ENCODE measurements at regions not wholly inside any gene's neighbourhood (a gene's known extent, or its start where the extent isn't known, plus 50 kb on each side); places are given as distances from the start of the nearest gene placed in this dataset.

DNA sequence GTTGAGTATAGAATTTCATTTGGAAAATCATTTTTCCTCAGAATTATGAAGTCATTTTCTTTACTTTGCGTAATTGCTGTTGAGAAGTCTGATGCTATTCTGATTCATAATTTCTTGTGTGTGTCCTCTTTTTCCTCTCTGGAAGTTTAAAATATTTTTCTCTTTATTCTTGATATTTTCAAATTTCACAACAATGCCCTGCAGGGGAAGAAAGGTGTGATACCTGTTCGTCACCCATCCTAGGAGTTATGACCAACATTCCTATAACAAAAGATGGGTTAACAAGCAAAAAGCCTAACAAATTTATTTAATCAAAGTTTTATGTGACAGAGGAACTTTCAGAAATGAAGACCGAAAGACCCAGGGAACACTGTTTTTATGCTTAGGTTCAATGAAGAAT is 171.5 kb upstream of the AKIRIN2 start:
- H3K27me3 ChIP-seq (ENCODE audit: control insufficient read depth in 5 of 5, insufficient read depth in 4 of 5, low read length in 5 of 5): peaks cover 0 to 2% (median 0%) of the 10 kb centered on the region in 5 donors
- H3K4me1 ChIP-seq (ENCODE audit: control insufficient read depth in 5 of 5, insufficient read depth in 5 of 5, low read length in 5 of 5): peaks cover 0 to 6% (median 0%) of the 10 kb centered on the region in 5 donors
- no peak overlapping the region for H3K9ac ChIP-seq (ENCODE audit: low read length in 5 of 5)
- H3K9me3 ChIP-seq (ENCODE audit: control insufficient read depth in 5 of 5, low read length in 5 of 5): no peaks in the 10 kb centered on the region
- H3K27ac ChIP-seq (ENCODE audit: low read depth, low read length): no peak overlapping the region
- H3K4me3 ChIP-seq (ENCODE audit: low read depth in 1 of 5, low read length in 5 of 5): no peak overlapping the region
- H3K36me3 ChIP-seq (ENCODE audit: control insufficient read depth in 5 of 5, insufficient read depth in 5 of 5, low read length in 5 of 5): no peaks in the 10 kb centered on the region

DNA sequence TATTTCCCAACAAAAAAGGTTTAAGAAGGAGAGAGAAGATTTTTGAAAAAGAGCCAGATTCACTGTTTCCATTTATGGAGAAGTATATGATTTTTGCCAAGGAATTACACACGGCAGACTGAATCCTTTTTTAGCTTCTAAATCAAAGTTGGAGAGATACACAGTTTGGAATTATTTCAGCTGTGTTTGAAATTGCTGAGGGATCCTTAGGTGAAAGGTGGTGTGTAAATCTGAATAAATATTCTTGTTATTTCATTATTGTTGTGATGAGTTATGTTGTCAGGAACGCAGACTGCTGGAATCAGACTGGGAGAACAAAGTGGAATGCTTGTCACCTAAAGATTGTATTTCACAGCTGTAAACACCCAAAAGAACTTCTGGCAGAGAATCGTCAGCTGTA is 168.5 kb upstream of the AKIRIN2 start:
- peaks cover 0 to 2% (median 0%) of the 10 kb centered on the region in 5 donors for H3K27me3 ChIP-seq (ENCODE audit: control insufficient read depth in 5 of 5, insufficient read depth in 4 of 5, low read length in 5 of 5)
- no peak overlapping the region for H3K27ac ChIP-seq (ENCODE audit: low read depth, low read length)
- no peaks in the 10 kb centered on the region for H3K9me3 ChIP-seq (ENCODE audit: control insufficient read depth in 5 of 5, low read length in 5 of 5)
- H3K4me1 ChIP-seq (ENCODE audit: control insufficient read depth in 5 of 5, insufficient read depth in 5 of 5, low read length in 5 of 5): peaks cover 0 to 6% (median 0%) of the 10 kb centered on the region in 5 donors
- no peak overlapping the region for H3K4me3 ChIP-seq (ENCODE audit: low read depth in 1 of 5, low read length in 5 of 5)
- H3K36me3 ChIP-seq (ENCODE audit: control insufficient read depth in 5 of 5, insufficient read depth in 5 of 5, low read length in 5 of 5): no peaks in the 10 kb centered on the region
- H3K9ac ChIP-seq (ENCODE audit: low read length in 5 of 5): no peak overlapping the region

DNA sequence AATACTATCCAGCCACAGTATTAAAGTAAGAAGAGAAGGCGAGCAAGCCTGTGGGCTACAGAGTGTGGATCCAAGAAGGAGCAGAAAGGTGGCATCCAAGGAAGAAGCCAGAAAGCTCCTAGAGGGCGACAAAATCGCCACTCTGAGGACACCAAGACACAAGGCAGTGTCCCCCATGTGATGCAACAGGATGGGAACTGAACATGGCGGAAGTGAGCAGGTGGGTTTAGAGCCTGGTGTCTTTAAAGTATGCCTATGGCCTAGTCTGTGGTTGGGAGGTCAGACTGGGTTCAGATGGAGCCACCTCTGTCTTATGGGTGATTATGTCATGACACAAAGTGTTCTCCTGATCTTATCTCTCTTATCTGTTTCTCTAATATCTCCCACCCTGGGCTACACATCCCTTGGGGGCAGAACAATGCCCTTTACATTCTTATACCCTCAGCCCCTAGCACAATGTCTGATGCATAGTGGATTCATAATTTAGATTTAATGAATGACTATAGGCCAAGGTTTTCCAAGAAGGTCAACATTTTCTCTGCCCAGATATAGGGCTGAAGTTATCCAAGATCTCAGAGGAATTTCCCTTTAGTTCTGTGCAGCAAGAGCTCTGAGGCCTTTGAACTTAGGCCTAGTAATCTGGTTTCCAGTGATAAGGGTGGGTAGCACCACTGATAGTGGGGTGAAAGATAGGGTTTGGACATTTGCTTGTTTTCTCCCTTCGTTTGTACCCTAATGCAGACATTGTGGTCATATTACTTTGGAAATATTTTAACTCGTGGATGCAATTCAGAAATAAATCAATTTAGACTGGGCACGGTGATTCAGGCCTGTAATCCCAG is 167.3 kb upstream of the AKIRIN2 start:
- H3K9ac ChIP-seq (ENCODE audit: low read length in 5 of 5): no peak overlapping the region
- no peaks in the 10 kb centered on the region for H3K36me3 ChIP-seq (ENCODE audit: control insufficient read depth in 5 of 5, insufficient read depth in 5 of 5, low read length in 5 of 5)
- no peaks in the 10 kb centered on the region for H3K27me3 ChIP-seq (ENCODE audit: control insufficient read depth in 5 of 5, insufficient read depth in 4 of 5, low read length in 5 of 5)
- peaks cover 0 to 6% (median 0%) of the 10 kb centered on the region in 5 donors for H3K4me1 ChIP-seq (ENCODE audit: control insufficient read depth in 5 of 5, insufficient read depth in 5 of 5, low read length in 5 of 5)
- no peak overlapping the region for H3K4me3 ChIP-seq (ENCODE audit: low read depth in 1 of 5, low read length in 5 of 5)
- H3K27ac ChIP-seq (ENCODE audit: low read depth, low read length): no peak overlapping the region
- H3K9me3 ChIP-seq (ENCODE audit: control insufficient read depth in 5 of 5, low read length in 5 of 5): no peaks in the 10 kb centered on the region

DNA sequence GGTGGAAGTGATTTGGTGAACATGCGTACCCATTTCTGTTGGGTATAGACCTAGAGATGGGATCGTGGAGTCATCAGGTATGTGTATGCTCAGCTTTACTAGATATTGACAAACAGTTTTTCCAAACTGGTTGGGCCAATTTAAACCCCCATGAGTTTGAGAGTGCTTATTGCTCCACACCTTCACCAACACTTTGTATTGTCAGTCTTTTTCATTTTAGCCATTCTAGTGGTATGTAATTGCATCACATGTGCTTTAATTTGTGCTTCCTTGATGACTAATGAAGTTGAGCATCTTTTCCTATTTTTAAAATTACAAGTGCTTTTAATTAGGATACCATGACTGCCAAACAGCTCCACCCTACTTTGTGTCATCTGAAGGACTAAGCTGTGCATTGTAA is 158.9 kb upstream of the AKIRIN2 start:
- no peak overlapping the region for H3K4me3 ChIP-seq (ENCODE audit: low read depth in 1 of 5, low read length in 5 of 5)
- no peaks in the 10 kb centered on the region for H3K27me3 ChIP-seq (ENCODE audit: control insufficient read depth in 5 of 5, insufficient read depth in 4 of 5, low read length in 5 of 5)
- no peak overlapping the region for H3K27ac ChIP-seq (ENCODE audit: low read depth, low read length)
- peaks cover 0 to 5% (median 4%) of the 10 kb centered on the region in 5 donors for H3K9me3 ChIP-seq (ENCODE audit: control insufficient read depth in 5 of 5, low read length in 5 of 5)
- H3K36me3 ChIP-seq (ENCODE audit: control insufficient read depth in 5 of 5, insufficient read depth in 5 of 5, low read length in 5 of 5): no peaks in the 10 kb centered on the region
- no peak overlapping the region for H3K9ac ChIP-seq (ENCODE audit: low read length in 5 of 5)
- no peaks in the 10 kb centered on the region for H3K4me1 ChIP-seq (ENCODE audit: control insufficient read depth in 5 of 5, insufficient read depth in 5 of 5, low read length in 5 of 5)

DNA sequence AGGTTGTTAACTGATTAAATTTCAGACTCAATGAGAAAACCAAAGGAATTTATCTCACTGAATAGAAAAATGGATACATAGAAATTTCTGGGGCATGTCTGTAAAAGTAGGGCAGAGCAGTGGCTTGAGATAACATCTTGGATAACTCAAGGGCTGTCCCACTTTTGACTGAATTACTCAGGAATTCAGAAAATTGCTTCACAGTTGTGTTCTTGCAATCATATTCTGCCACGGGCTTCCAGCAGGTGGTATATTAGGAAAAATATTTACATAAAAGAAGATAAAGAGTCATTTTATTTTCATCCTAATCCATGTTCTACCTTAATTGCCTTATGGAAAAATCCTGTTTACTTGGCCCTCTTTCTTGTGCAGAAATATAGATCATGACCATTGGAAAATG is 156.4 kb upstream of the AKIRIN2 start:
- Histone ChIP-seq H3K9ac (ENCODE audit: low read length in 5 of 5) (no peak overlapping the region), H3K36me3 (ENCODE audit: control insufficient read depth in 5 of 5, insufficient read depth in 5 of 5, low read length in 5 of 5) (no peaks in the 10 kb centered on the region)

DNA sequence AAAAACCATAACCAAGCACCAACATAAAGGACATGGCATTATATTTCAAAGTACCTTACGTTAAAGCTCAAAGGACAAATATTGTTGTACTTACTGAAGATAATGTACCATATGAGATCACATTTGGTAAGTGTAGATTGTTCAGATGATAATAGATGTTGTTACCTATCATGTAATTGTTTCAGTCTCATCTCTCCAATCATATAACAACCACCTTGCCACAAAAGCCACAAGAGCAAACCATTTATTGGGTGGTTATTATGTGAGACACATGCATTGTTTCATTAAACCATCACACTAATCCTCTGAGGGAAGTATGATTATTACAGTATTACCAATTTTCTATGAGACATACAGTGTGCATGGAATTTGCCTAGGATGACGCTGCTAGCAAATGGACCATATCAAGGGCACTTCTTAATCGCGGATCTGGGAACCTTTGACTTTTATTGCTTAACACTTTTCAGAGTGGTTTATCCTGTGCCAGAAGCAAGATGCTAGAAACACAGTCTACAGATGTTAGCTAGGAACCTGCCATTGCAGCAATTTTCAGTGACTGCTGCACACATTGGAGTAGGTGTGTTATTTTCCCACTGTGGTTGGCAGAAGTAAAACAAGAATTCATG is 149.8 kb upstream of the AKIRIN2 start:
- no peak overlapping the region for H3K9ac ChIP-seq (ENCODE audit: low read length in 5 of 5)
- no peaks in the 10 kb centered on the region for H3K36me3 ChIP-seq (ENCODE audit: control insufficient read depth in 5 of 5, insufficient read depth in 5 of 5, low read length in 5 of 5)
- H3K27me3 ChIP-seq (ENCODE audit: control insufficient read depth in 5 of 5, insufficient read depth in 4 of 5, low read length in 5 of 5): no peaks in the 10 kb centered on the region
- H3K27ac ChIP-seq (ENCODE audit: low read depth, low read length): no peak overlapping the region
- H3K9me3 ChIP-seq (ENCODE audit: control insufficient read depth in 5 of 5, low read length in 5 of 5): no peaks in the 10 kb centered on the region
- H3K4me1 ChIP-seq (ENCODE audit: control insufficient read depth in 5 of 5, insufficient read depth in 5 of 5, low read length in 5 of 5): peaks cover 0 to 7% (median 4%) of the 10 kb centered on the region in 5 donors
- no peak overlapping the region for H3K4me3 ChIP-seq (ENCODE audit: low read depth in 1 of 5, low read length in 5 of 5)

More for the DNA sequence above, 156.4 kb upstream of the AKIRIN2 start:
- peaks cover 0 to 5% (median 4%) of the 10 kb centered on the region in 5 donors for H3K9me3 ChIP-seq (ENCODE audit: control insufficient read depth in 5 of 5, low read length in 5 of 5)
- H3K27ac ChIP-seq (ENCODE audit: low read depth, low read length): no peak overlapping the region
- no peak overlapping the region for H3K4me3 ChIP-seq (ENCODE audit: low read depth in 1 of 5, low read length in 5 of 5)
- no peaks in the 10 kb centered on the region for H3K27me3 ChIP-seq (ENCODE audit: control insufficient read depth in 5 of 5, insufficient read depth in 4 of 5, low read length in 5 of 5)
- no peaks in the 10 kb centered on the region for H3K4me1 ChIP-seq (ENCODE audit: control insufficient read depth in 5 of 5, insufficient read depth in 5 of 5, low read length in 5 of 5)

DNA sequence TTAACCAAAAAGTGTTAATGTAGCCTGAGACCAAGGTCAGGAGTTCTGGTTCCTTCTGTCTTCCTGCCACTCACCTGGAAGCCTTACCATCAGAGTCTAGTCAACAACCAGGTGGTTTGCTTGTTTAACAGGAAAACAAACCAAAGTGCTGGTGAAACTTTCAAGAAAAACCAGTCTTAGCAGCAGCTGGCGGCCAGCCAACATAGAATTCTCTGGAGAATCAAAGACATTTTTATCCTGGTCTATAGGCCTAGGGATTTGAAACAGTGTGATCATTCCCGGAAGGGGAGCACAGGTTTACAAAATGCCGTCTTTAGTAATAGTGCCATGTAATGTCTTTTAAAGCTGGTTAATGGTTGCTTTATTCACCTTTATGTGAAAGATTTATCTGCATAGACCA is 146.6 kb upstream of the AKIRIN2 start:
- no peak overlapping the region for H3K9ac ChIP-seq (ENCODE audit: low read length in 5 of 5)
- peaks cover 0 to 7% (median 4%) of the 10 kb centered on the region in 5 donors for H3K4me1 ChIP-seq (ENCODE audit: control insufficient read depth in 5 of 5, insufficient read depth in 5 of 5, low read length in 5 of 5)

DNA sequence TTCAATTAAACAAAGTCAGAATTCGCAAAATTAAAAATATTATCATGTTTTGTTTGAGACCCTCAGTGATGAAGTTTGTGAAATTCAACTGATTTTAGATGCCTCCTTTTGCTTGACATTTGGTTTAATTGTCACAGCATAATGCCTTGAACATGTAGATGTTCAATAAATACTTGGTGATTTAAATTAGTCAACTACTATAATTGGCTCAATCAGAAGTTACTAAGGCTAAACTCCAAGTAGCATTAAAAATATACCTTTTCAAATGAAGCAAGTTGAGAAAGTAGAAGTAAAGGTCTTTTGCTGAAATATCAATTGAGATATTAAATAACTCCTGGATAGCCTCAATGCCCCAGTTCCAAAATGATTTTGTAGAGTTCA is 145.8 kb upstream of the AKIRIN2 start:
- H3K9ac ChIP-seq (ENCODE audit: low read length in 5 of 5): no peak overlapping the region
- no peak overlapping the region for H3K27ac ChIP-seq (ENCODE audit: low read depth, low read length)
- H3K4me1 ChIP-seq (ENCODE audit: control insufficient read depth in 5 of 5, insufficient read depth in 5 of 5, low read length in 5 of 5): peaks cover 0 to 7% (median 4%) of the 10 kb centered on the region in 5 donors
- H3K36me3 ChIP-seq (ENCODE audit: control insufficient read depth in 5 of 5, insufficient read depth in 5 of 5, low read length in 5 of 5): no peaks in the 10 kb centered on the region
- no peak overlapping the region for H3K4me3 ChIP-seq (ENCODE audit: low read depth in 1 of 5, low read length in 5 of 5)
- H3K9me3 ChIP-seq (ENCODE audit: control insufficient read depth in 5 of 5, low read length in 5 of 5): no peaks in the 10 kb centered on the region
- H3K27me3 ChIP-seq (ENCODE audit: control insufficient read depth in 5 of 5, insufficient read depth in 4 of 5, low read length in 5 of 5): no peaks in the 10 kb centered on the region

More for the DNA sequence above, 146.6 kb upstream of the AKIRIN2 start:
- Histone ChIP-seq H3K27me3 (ENCODE audit: control insufficient read depth in 5 of 5, insufficient read depth in 4 of 5, low read length in 5 of 5) (no peaks in the 10 kb centered on the region), H3K36me3 (ENCODE audit: control insufficient read depth in 5 of 5, insufficient read depth in 5 of 5, low read length in 5 of 5) (no peaks in the 10 kb centered on the region), H3K4me3 (ENCODE audit: low read depth in 1 of 5, low read length in 5 of 5) (no peak overlapping the region), H3K9me3 (ENCODE audit: control insufficient read depth in 5 of 5, low read length in 5 of 5) (no peaks in the 10 kb centered on the region), H3K27ac (ENCODE audit: low read depth, low read length) (no peak overlapping the region)

DNA sequence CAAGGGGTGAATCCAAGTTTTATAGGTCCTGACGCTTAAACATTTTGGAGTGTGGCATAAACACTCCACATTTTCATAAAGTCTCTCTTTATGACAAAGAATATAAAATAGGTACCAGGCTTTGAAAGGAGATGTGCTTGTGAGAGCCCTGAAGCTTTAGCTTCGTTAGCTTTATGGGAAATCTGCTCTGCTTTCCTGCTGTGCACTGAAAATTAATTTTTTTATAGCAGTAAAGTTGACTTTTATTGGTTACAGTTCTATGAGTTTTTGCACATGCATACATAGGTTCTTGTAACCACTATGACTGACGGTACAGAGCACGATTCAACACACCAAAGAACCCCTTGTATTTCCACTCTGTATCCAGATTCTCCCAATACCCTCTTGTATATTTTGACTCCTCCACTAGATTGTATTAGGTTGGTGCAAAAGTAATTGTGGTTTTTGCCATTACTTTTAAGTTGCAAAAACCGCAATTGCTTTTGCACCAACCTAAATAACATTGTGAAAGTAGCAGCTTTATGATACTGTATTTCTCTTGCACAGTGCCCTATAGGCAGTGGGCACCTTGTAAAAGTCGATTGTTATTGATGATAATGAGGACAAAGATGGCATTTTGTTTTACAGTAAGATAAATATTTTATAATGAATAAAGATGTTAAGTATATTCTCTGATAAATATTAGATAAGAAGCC is 145.2 kb upstream of the AKIRIN2 start:
- Histone ChIP-seq H3K27ac (ENCODE audit: low read depth, low read length) (no peak overlapping the region), H3K9ac (ENCODE audit: low read length in 5 of 5) (no peak overlapping the region), H3K36me3 (ENCODE audit: control insufficient read depth in 5 of 5, insufficient read depth in 5 of 5, low read length in 5 of 5) (no peaks in the 10 kb centered on the region), H3K4me1 (ENCODE audit: control insufficient read depth in 5 of 5, insufficient read depth in 5 of 5, low read length in 5 of 5) (peaks cover 0 to 7% (median 4%) of the 10 kb centered on the region in 5 donors), H3K27me3 (ENCODE audit: control insufficient read depth in 5 of 5, insufficient read depth in 4 of 5, low read length in 5 of 5) (no peaks in the 10 kb centered on the region), H3K4me3 (ENCODE audit: low read depth in 1 of 5, low read length in 5 of 5) (no peak overlapping the region), H3K9me3 (ENCODE audit: control insufficient read depth in 5 of 5, low read length in 5 of 5) (no peaks in the 10 kb centered on the region)

DNA sequence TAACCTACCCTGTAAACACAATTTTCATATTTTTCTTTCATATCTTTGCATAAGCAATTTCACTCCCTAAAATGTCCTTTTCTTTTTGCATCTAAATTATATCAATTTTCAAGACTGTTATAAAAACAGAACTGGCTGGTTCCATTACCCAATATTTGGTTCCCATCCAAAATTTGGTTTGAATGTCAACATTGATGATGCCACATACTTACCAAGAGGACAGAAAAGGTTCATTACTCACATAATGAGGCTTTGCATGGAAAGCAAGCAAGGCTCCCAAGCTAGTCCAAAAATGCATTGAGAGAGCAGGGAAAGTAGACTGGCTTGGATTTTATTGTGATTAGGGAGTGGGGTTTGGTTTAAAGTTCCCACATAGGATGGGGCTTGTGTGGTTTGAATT is 144.4 kb upstream of the AKIRIN2 start:
- H3K9me3 ChIP-seq (ENCODE audit: control insufficient read depth in 5 of 5, low read length in 5 of 5): no peaks in the 10 kb centered on the region
- no peak overlapping the region for H3K27ac ChIP-seq (ENCODE audit: low read depth, low read length)
- no peaks in the 10 kb centered on the region for H3K36me3 ChIP-seq (ENCODE audit: control insufficient read depth in 5 of 5, insufficient read depth in 5 of 5, low read length in 5 of 5)
- no peaks in the 10 kb centered on the region for H3K27me3 ChIP-seq (ENCODE audit: control insufficient read depth in 5 of 5, insufficient read depth in 4 of 5, low read length in 5 of 5)
- H3K9ac ChIP-seq (ENCODE audit: low read length in 5 of 5): no peak overlapping the region
- H3K4me1 ChIP-seq (ENCODE audit: control insufficient read depth in 5 of 5, insufficient read depth in 5 of 5, low read length in 5 of 5): peaks cover 0 to 7% (median 4%) of the 10 kb centered on the region in 5 donors
- no peak overlapping the region for H3K4me3 ChIP-seq (ENCODE audit: low read depth in 1 of 5, low read length in 5 of 5)
